Kidney (tissue), 13 donors: ENCODE measurements at regions not wholly inside any gene's neighbourhood (a gene's known extent, or its start where the extent isn't known, plus 50 kb on each side); places are given as distances from the start of the nearest gene placed in this dataset.
"Not testable (repeated sequence)": the region's sequence is repeated elsewhere in the genome, so short reads cannot be mapped to it uniquely, and the experiment has no call there.

Experiments
- DNase-seq, 5 donors: peaks; one replicate each; pipeline ENCODE4 v3.0.0-alpha.2; 2013 to 2020
- FAIRE-seq: peaks from 2 replicates; lab custom pipeline; 2012; peaks lifted over from hg19 to GRCh38; lab: Jason Lieb, UNC
- H3K27ac ChIP-seq, 2 donors: one replicate each; pipeline ENCODE4 v1.7.0; 2013; ENCODE audit warnings: low read depth in 2 of 2, low read length in 2 of 2, inconsistent platforms in 1 of 2
- H3K27me3 ChIP-seq: one replicate; pipeline ENCODE4 v1.7.1; 2013; ENCODE audit warnings: low read length, inconsistent platforms; ENCODE audit not compliant: control insufficient read depth, insufficient read depth
- H3K36me3 ChIP-seq, 3 donors: one replicate each; pipeline versions ENCODE4 v1.7.0 to v1.7.1; 2013; ENCODE audit warnings: low read length in 3 of 3, control low read depth in 1 of 3, inconsistent platforms in 1 of 3; ENCODE audit not compliant: insufficient read depth in 3 of 3, control insufficient read depth in 2 of 3
- H3K4me1 ChIP-seq, 3 donors: one replicate each; pipeline versions ENCODE4 v1.7.0 to v1.7.1; 2013; ENCODE audit warnings: low read length in 3 of 3, inconsistent platforms in 1 of 3, low read depth in 1 of 3; ENCODE audit not compliant: control insufficient read depth in 2 of 3, insufficient read depth in 2 of 3
- H3K4me3 ChIP-seq, 3 donors: one replicate each; pipeline versions ENCODE4 v1.7.0 to v1.8.1; 2013; ENCODE audit warnings: low read length in 3 of 3, control low read depth in 1 of 3, inconsistent platforms in 1 of 3
- H3K9ac ChIP-seq, 3 donors: one replicate each; pipeline versions ENCODE4 v1.7.0 to v1.7.1; 2013; ENCODE audit warnings: low read length in 3 of 3, control low read depth in 1 of 3, inconsistent platforms in 1 of 3
- H3K9me3 ChIP-seq, 3 donors: one replicate each; pipeline versions ENCODE4 v1.7.0 to v1.7.1; 2013; ENCODE audit warnings: low read length in 3 of 3, control low read depth in 1 of 3, inconsistent platforms in 1 of 3; ENCODE audit not compliant: control insufficient read depth in 2 of 3, insufficient read depth in 1 of 3
- CTCF ChIP-seq: IDR thresholded peaks from 3 replicates; pipeline ENCODE4 v1.5.1; 2012; ENCODE audit warnings: mild to moderate bottlenecking, moderate library complexity, borderline replicate concordance; ENCODE audit not compliant: insufficient read depth; ENCODE audit errors: extremely low read depth
- intact Hi-C: fragments of 100-400 bp; cut with DNase I; formaldehyde crosslinking; loops from one replicate; pipeline ENCODE4 v1.11.1; 2022
- donor health status: control.
- donor health status: control.
- donor health status: control.
- donor health status: control.
- donor health status: control.
- donor health status: DM: yes; HTN: yes; CAD: no.
- donor health status: Normal renal cell carcinoma (clear cell type).

- H3K4me1 ChIP-seq: no peaks in the 10 kb centered on the region
- TF ChIP-seq CTCF: no peak
- FAIRE-seq (no peak), DNase-seq (no peak)
- no peak overlapping the region for H3K4me3 ChIP-seq
- no peaks in the 10 kb centered on the region for H3K27me3 ChIP-seq
- H3K9me3 ChIP-seq: peaks cover 0 to 2% (median 0%) of the 10 kb centered on the region in 3 donors
- H3K36me3 ChIP-seq: no peaks in the 10 kb centered on the region
- H3K9ac ChIP-seq: no peak overlapping the region
- H3K27ac ChIP-seq: no peak overlapping the region
- intact Hi-C loops: no loop called here
Observed at GRCh38 chr5:44150075-44150723, 239.0 kb downstream of the FGF10 start.

DNA sequence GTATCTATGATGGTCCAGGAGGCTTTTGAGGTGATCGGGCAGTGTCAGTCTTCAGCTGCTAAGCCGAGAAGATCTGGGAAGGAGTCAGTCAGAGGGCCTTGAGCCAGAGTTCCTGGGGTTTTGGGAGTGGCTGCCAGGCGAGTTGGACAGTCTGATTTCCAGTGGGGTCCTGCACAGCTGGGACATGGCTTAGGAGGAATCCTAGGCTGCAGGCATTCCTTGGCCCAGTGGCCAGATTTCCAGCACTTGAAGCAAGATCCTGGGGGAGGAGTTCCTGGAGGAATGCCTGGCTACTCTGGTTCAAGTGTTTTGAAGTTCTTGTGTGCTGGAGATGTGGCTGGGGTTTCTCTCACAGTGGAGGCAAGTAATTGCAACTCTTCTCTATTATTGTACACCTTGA lies 271.3 kb downstream of the FGF10 start:
- H3K4me1 ChIP-seq, H3K36me3 ChIP-seq, H3K9ac ChIP-seq, H3K27ac ChIP-seq, H3K27me3 ChIP-seq, intact Hi-C loops, DNase-seq, H3K4me3 ChIP-seq, FAIRE-seq, H3K9me3 ChIP-seq: not testable (repeated sequence)

DNA sequence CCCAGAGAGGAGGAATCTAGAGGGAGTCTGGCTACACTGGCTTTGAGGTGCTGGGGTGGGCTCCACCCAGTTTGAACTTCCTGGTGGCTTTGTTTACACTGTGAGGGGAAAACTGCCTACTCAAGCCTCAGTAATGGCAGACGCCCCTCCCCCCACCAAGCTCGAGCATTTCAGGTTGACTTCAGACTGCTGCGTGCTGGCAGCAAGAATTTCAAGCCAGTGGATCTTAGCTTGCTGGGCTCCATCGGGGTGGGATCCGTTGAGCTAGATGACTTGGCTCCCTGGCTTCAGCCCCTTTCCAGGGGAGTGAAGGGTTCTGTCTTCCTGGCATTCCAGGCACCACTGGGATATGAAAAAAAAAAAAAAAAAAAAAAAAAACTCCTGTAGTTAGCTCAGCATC lies 281.0 kb downstream of the FGF10 start:
- DNase-seq, H3K9me3 ChIP-seq, intact Hi-C loops, H3K4me3 ChIP-seq, H3K27me3 ChIP-seq, FAIRE-seq, H3K9ac ChIP-seq, H3K4me1 ChIP-seq, H3K36me3 ChIP-seq, H3K27ac ChIP-seq: not testable (repeated sequence)

DNA sequence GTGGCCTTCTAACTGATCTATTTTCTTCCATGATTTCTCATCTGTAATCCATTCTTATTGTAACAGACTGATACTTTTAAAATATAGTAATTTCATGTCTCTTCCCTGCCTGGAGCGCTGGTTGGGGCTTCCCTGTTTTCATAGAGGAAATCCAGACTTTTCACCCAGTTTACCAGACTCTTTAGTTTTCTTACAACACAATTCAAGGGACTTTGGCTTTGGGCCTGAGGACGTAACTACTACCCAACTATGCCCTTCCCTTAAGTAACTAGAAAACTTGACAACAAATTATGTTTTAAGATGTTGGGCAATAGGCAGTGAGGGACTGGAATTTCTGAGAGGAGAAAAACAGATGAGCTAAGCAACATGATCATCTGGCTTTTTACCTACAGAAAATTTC lies 289.6 kb downstream of the FGF10 start:
- intact Hi-C loops: no loop called here
- no peak for FAIRE-seq
- Histone ChIP-seq H3K4me1 (no peaks in the 10 kb centered on the region), H3K27me3 (no peaks in the 10 kb centered on the region), H3K27ac (no peak overlapping the region), H3K9ac (no peak overlapping the region), H3K9me3 (no peaks in the 10 kb centered on the region), H3K4me3 (no peak overlapping the region), H3K36me3 (no peaks in the 10 kb centered on the region)
- no peak for TF ChIP-seq CTCF
- no peak for DNase-seq
